Heart left ventricle (tissue), 16 donors: ENCODE measurements at regions not wholly inside any gene's neighbourhood (a gene's known extent, or its start where the extent isn't known, plus 50 kb on each side); places are given as distances from the start of the nearest gene placed in this dataset.
A peak's percentile ranks its signal among the peaks of the same experiment; 100 is the strongest.

ENCODE experiments used
- ATAC-seq, 4 donors: fragments of 200-7000 bp; cut with Tn5 transposase; one replicate each; pipeline ENCODE4 v1.9.1; 2020 to 2022; ENCODE audit warnings: moderate library complexity in 4 of 4, mild to moderate bottlenecking in 3 of 4, moderate number of reproducible peaks in 1 of 4
- DNase-seq, 5 donors: peaks; one replicate each; pipeline ENCODE4 v3.0.0-alpha.2; 2020
- H3K27ac ChIP-seq, 12 donors: fragments of 200-600 bp; sonication (generic) in 4 of 12; one replicate each; pipeline versions ENCODE4 v1.5.0 to v1.8.0; 2016 to 2022; ENCODE audit warnings: mild to moderate bottlenecking in 2 of 12
- H3K27me3 ChIP-seq, 9 donors: fragments of 200-600 bp; sonication (generic) in 2 of 9; one replicate each; pipeline versions ENCODE4 v1.5.1 to v1.8.0; 2016 to 2022; ENCODE audit warnings: mild to moderate bottlenecking in 3 of 9
- H3K36me3 ChIP-seq, 9 donors: fragments of 200-600 bp; sonication (generic) in 2 of 9; one replicate each; pipeline versions ENCODE4 v1.5.0 to v1.8.0; 2018 to 2022; ENCODE audit warnings: mild to moderate bottlenecking in 2 of 9
- H3K4me1 ChIP-seq, 12 donors: fragments of 200-600 bp; sonication (generic) in 4 of 12; one replicate each; pipeline versions ENCODE4 v1.5.0 to v1.8.0; 2016 to 2022; ENCODE audit warnings: mild to moderate bottlenecking in 3 of 12
- H3K4me3 ChIP-seq, 12 donors: fragments of 200-600 bp; sonication (generic) in 4 of 12; one replicate each; pipeline versions ENCODE4 v1.5.0 to v1.8.0; 2017 to 2022; ENCODE audit warnings: mild to moderate bottlenecking in 9 of 12, moderate library complexity in 4 of 12
- H3K9me3 ChIP-seq, 12 donors: fragments of 200-600 bp; sonication (generic) in 4 of 12; one replicate each; pipeline versions ENCODE4 v1.5.0 to v1.8.0; 2016 to 2022; ENCODE audit warnings: mild to moderate bottlenecking in 1 of 12
- CTCF ChIP-seq, 12 donors: fragments of 200-600 bp; sonication (generic) in 4 of 12; IDR thresholded peaks; one replicate each; pipeline versions ENCODE4 v1.5.0 to v1.8.0; 2018 to 2022; ENCODE audit warnings: antibody characterized with exemption in 12 of 12, mild to moderate bottlenecking in 5 of 12
- POLR2A ChIP-seq, 2 donors: fragments of 450-650 bp; IDR thresholded peaks; one replicate each; pipeline ENCODE4 v1.6.1; 2017; ENCODE audit warnings: antibody characterized with exemption in 2 of 2, mild to moderate bottlenecking in 2 of 2, moderate library complexity in 2 of 2
- WGBS, 4 donors: extraction: QIAGEN DNeasy Blood & Tissue Kit in 2 of 4; methylation state at CpG; one replicate each; pipeline versions ENCODE4 v1.1.5 to v1.1.7; 2013 to 2018; 5-methylcytosine and 5-hydroxymethylcytosine counted together
- intact Hi-C, 10 donors: fragments of 100-400 bp; cut with DNase I; formaldehyde crosslinking; loops; one replicate each; pipeline versions ENCODE4 v1.11.1 to v1.14.2; 2022
- donor health status: ischemic (EF 13 %, LVEDD 7.1; RV severe dilation, severe dysfunction).
- donor health status: healthy with polysubstance abuse.
- donor health status: DM: no; HTN: yes; CAD: no.
- donor health status: DM: no; HTN: no; CAD: no.
- donor health status: ischemic (EF 25% LVEDD 6.9; RV normal size, moderate dysfunction).
- donor health status: ischemic (EF 25% LVEDD 5.7; RV mildly dilated, moderate dysfunction).
- donor health status: healthy.
- donor health status: DM: yes; HTN: yes; CAD: no.
- donor health status: ischemic (EF 35%, LVEDD 5.7; RV mildly dilated, moderate dysfunction).
- donor health status: nonischemic (EF 11% LVEDD 7.7; RV severe dilation, severe dysfunction).
- donor health status: DM: yes; HTN: yes; CAD: no.
- donor health status: PGD.
- donor health status: ischemic (EF 29% LVEDD 5.4; RV normal size, mild dysfunction).
- donor health status: nonischemic (EF 23%, LVEDD 6.1; RV moderate dilation, normal function).

GRCh38 chr9:89718176-89718575 lies 113.4 kb downstream of the GADD45G start:
- Histone ChIP-seq H3K36me3 (no peaks in the 10 kb centered on the region), H3K4me1 (peaks cover 0 to 24% (median 0%) of the 10 kb centered on the region in 12 donors), H3K9me3 (peaks cover 0 to 20% (median 0%) of the 10 kb centered on the region in 12 donors), H3K27me3 (no peaks in the 10 kb centered on the region), H3K4me3 (no peak overlapping the region), H3K27ac (no peak overlapping the region)
- intact Hi-C loops: no loop called here
- DNase-seq (no peak), ATAC-seq (no peak)
- WGBS, 4 donors: 33 to 82% (median 70%) methylated on average over 2 to 3 of the region's 3 CpGs
- TF ChIP-seq POLR2A (IDR thresholded peaks at IDR 0.05) (no peak), CTCF (IDR thresholded peaks at IDR 0.05) (no peak)

- H3K36me3 ChIP-seq: no peaks in the 10 kb centered on the region
- DNase-seq (no peak), ATAC-seq (no peak)
- H3K27me3 ChIP-seq: no peaks in the 10 kb centered on the region
- no peak overlapping the region for H3K27ac ChIP-seq
- peaks cover 0 to 24% (median 0%) of the 10 kb centered on the region in 12 donors for H3K4me1 ChIP-seq
- no peak overlapping the region for H3K4me3 ChIP-seq
- 75 to 87% (median 80%) methylated on average over 4 of the region's 4 CpGs for WGBS, 4 donors
- intact Hi-C loops: no loop called here
- TF ChIP-seq CTCF (IDR thresholded peaks at IDR 0.05): no peak
- no peak for TF ChIP-seq POLR2A (IDR thresholded peaks at IDR 0.05)
- H3K9me3 ChIP-seq: peaks cover 0 to 20% (median 0%) of the 10 kb centered on the region in 12 donors
Measured at GRCh38 chr9:89718651-89719050, 113.8 kb downstream of the GADD45G start.

GRCh38 chr9:89719202-89719601 lies 114.4 kb downstream of the GADD45G start:
- H3K27ac ChIP-seq: peak overlapping the region in 2 of 12 donors; percentile 29 to 54
- H3K4me1 ChIP-seq: peaks cover 0 to 24% (median 0%) of the 10 kb centered on the region in 12 donors
- no peaks in the 10 kb centered on the region for H3K36me3 ChIP-seq
- peaks cover 0 to 20% (median 0%) of the 10 kb centered on the region in 12 donors for H3K9me3 ChIP-seq
- ATAC-seq (peak; percentile 20 to 78 (median 54)), DNase-seq (no peak)
- H3K4me3 ChIP-seq: no peak overlapping the region
- intact Hi-C loops: no loop called here
- H3K27me3 ChIP-seq: no peaks in the 10 kb centered on the region
- TF ChIP-seq POLR2A (IDR thresholded peaks at IDR 0.05) (no peak), CTCF (IDR thresholded peaks at IDR 0.05) (no peak)
- 42 to 63% (median 53%) methylated on average over 4 of the region's 4 CpGs for WGBS, 4 donors

GRCh38 chr9:89720696-89721175 lies 115.9 kb downstream of the GADD45G start:
- ATAC-seq (no peak), DNase-seq (no peak)
- Histone ChIP-seq H3K9me3 (peaks cover 0 to 20% (median 0%) of the 10 kb centered on the region in 12 donors), H3K4me3 (no peak overlapping the region), H3K4me1 (peaks cover 0 to 24% (median 0%) of the 10 kb centered on the region in 12 donors), H3K36me3 (no peaks in the 10 kb centered on the region), H3K27ac (peak overlapping the region in 1 of 12 donors; percentile 42), H3K27me3 (no peaks in the 10 kb centered on the region)
- intact Hi-C loops: no loop called here
- TF ChIP-seq CTCF (IDR thresholded peaks at IDR 0.05): no peak
- TF ChIP-seq POLR2A (IDR thresholded peaks at IDR 0.05): no peak
- 80 to 86% (median 82%) methylated on average over 4 of the region's 4 CpGs for WGBS, 4 donors
